Uterus (tissue), 3 donors: ENCODE measurements at regions not wholly inside any gene's neighbourhood (a gene's known extent, or its start where the extent isn't known, plus 50 kb on each side); places are given as distances from the start of the nearest gene placed in this dataset.
"Not testable (repeated sequence)": the region's sequence is repeated elsewhere in the genome, so short reads cannot be mapped to it uniquely, and the experiment has no call there.

Experiments
- DNase-seq, 2 donors: peaks; one replicate each; pipeline ENCODE4 v3.0.0-alpha.2; 2019 to 2020
- H3K27ac ChIP-seq, 2 donors: fragments of 200-600 bp; sonication (generic); 1 replicate in 1 of 2; 2 replicates in 1 of 2; pipeline ENCODE4 v1.5.1; 2016 to 2018
- H3K27me3 ChIP-seq, 2 donors: fragments of 200-600 bp; sonication (generic); one replicate each; pipeline ENCODE4 v1.5.1; 2018 to 2019; ENCODE audit warnings: control low read depth in 1 of 2
- H3K36me3 ChIP-seq, 2 donors: fragments of 200-600 bp; sonication (generic); one replicate each; pipeline ENCODE4 v1.5.1; 2019; ENCODE audit warnings: control low read depth in 1 of 2
- H3K4me1 ChIP-seq, 2 donors: fragments of 200-600 bp; sonication (generic); one replicate each; pipeline ENCODE4 v1.5.1; 2018 to 2019; ENCODE audit warnings: control low read depth in 1 of 2
- H3K4me3 ChIP-seq, 2 donors: fragments of 200-600 bp; sonication (generic); 1 replicate in 1 of 2; 2 replicates in 1 of 2; pipeline ENCODE4 v1.5.1; 2018 to 2019; ENCODE audit warnings: mild to moderate bottlenecking in 1 of 2
- H3K9me3 ChIP-seq, 2 donors: fragments of 200-600 bp; sonication (generic); one replicate each; pipeline ENCODE4 v1.5.1; 2019; ENCODE audit warnings: control low read depth in 1 of 2
- POLR2A ChIP-seq, 2 donors: fragments of 450-650 bp; IDR thresholded peaks; one replicate each; pipeline ENCODE4 v1.6.1; 2016; ENCODE audit warnings: antibody characterized with exemption in 2 of 2, mild to moderate bottlenecking in 1 of 2, moderate library complexity in 1 of 2
- intact Hi-C: fragments of 100-400 bp; cut with DNase I; formaldehyde crosslinking; loops from one replicate; pipeline ENCODE4 v1.15.1; 2023; ENCODE audit warnings: low total_unique reads
- TF ChIP-seq, protein P1 (sequence below), 4 experiments: fragments of 200-600 bp in 2 of 4; fragments of 450-650 bp in 2 of 4; sonication (generic) in 2 of 4; IDR thresholded peaks; one replicate each; pipeline ENCODE4 v1.5.1; 2016 to 2019; ENCODE audit warnings: antibody characterized with exemption in 4 of 4, mild to moderate bottlenecking in 2 of 4, moderate library complexity in 1 of 4
- donor health status: DM: yes; HTN: yes; CAD: no.

DNA sequence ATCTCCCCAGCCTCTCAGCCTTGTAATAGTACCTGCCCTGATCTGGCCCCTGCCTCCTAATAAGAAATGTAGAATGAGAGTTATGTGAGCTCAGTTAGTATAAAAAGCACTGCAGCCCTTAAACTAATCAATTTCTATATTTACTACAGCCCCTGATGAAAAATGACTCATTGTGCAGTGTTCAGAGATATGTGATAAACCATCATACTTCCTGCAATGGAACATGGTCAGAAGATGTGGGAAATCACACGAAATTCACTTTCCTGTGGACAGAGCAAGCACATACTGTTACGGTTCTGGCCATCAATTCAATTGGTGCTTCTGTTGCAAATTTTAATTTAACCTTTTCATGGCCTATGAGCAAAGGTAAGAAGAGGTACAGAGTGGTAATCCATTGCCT lies 176.8 kb upstream of the PDE4B start:
- TF ChIP-seq, protein P1, sequence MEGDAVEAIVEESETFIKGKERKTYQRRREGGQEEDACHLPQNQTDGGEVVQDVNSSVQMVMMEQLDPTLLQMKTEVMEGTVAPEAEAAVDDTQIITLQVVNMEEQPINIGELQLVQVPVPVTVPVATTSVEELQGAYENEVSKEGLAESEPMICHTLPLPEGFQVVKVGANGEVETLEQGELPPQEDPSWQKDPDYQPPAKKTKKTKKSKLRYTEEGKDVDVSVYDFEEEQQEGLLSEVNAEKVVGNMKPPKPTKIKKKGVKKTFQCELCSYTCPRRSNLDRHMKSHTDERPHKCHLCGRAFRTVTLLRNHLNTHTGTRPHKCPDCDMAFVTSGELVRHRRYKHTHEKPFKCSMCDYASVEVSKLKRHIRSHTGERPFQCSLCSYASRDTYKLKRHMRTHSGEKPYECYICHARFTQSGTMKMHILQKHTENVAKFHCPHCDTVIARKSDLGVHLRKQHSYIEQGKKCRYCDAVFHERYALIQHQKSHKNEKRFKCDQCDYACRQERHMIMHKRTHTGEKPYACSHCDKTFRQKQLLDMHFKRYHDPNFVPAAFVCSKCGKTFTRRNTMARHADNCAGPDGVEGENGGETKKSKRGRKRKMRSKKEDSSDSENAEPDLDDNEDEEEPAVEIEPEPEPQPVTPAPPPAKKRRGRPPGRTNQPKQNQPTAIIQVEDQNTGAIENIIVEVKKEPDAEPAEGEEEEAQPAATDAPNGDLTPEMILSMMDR (IDR thresholded peaks at IDR 0.05): no peak
- TF ChIP-seq POLR2A (IDR thresholded peaks at IDR 0.05): no peak
- H3K27ac ChIP-seq: no peak overlapping the region
- H3K27me3 ChIP-seq: no peaks in the 10 kb centered on the region
- no peak for DNase-seq
- H3K9me3 ChIP-seq: no peaks in the 10 kb centered on the region
- intact Hi-C loops: no loop called here
- no peaks in the 10 kb centered on the region for H3K4me1 ChIP-seq
- H3K4me3 ChIP-seq: no peak overlapping the region
- H3K36me3 ChIP-seq: no peaks in the 10 kb centered on the region

DNA sequence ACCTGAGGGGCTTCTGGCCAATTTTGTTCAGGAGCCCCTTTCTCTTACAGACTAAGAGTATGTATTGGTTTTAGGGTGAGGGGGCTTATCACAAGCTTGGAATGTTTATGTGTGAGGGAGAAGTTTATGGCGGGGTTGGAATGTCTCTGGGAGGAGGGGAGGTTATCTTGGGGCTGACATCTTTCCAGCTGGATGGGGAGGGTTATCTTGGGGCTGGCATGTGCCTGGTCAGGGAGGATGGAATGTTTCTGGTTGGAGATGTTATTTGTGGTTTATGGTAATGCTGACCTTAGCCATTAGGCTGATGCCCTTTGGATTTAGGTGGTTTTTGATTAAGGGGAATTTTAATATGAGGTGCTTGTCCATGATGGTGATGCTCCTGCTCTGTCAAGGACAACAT lies 171.0 kb upstream of the PDE4B start:
- H3K27me3 ChIP-seq, H3K4me1 ChIP-seq, H3K27ac ChIP-seq, DNase-seq, H3K36me3 ChIP-seq, intact Hi-C loops, H3K4me3 ChIP-seq, H3K9me3 ChIP-seq: not testable (repeated sequence)

DNA sequence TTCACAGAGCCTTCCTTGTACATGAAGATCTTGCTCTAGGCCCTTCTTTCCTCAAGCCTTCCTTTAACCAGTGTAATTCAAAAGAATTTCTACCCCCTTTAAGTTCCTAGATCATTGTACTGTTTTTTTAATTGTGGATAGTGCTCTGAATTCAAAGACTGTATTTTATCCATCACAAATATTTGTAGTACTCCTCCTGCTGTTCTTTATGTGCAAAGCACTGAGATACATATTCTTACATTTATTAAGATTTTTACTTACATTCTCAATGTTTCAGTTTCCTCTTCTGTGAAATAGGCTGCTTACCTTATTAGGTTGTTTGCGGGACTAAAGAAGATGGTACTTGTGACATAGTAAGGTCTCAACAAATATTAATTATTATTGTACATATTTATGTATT lies 168.8 kb upstream of the PDE4B start:
- Histone ChIP-seq H3K27ac (no peak overlapping the region), H3K4me3 (no peak overlapping the region), H3K9me3 (no peaks in the 10 kb centered on the region), H3K4me1 (no peaks in the 10 kb centered on the region), H3K36me3 (no peaks in the 10 kb centered on the region), H3K27me3 (no peaks in the 10 kb centered on the region)
- DNase-seq: no peak
- intact Hi-C loops: no loop called here
- no peak for TF ChIP-seq POLR2A (IDR thresholded peaks at IDR 0.05)

DNA sequence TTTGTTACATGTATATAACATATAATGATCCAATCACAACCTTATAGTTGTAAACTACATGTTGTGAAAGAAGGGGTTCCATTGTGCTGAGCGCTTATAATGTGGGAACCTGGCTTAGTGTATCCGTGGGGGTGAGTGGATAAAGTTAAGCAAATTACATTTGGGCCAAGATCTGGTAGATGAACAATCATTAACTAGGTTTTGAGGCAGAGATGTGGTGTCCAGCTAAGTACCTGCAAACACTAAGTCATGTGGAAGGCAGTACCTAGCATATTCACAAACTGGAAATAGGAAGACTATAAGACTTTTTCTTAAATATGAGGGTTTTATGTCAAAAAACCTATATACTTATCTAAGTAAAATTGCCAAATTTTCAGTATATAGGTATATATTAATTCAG lies 167.2 kb upstream of the PDE4B start:
- intact Hi-C loops: no loop called here

DNA sequence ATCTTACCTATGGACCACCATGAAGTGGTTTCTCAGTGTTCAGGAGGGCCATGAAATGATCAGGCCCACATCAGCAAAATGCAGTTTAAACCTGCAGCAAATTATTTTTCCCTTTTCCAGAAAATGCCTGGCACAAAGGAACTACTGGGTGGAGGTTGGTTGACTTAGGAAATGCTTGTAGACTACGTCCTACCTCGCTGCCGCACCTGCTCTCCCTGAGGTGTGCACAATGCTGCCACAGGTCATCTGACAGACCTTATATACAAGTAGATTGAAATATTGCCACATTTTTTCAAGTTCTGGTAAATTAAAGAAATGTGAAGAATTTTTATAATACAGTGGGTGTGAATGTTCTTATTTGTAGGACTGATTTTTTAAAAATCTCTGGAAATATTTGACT lies 166.7 kb upstream of the PDE4B start:
- intact Hi-C loops: no loop called here
- TF ChIP-seq, protein P1 (IDR thresholded peaks at IDR 0.05): no peak
- no peak for TF ChIP-seq POLR2A (IDR thresholded peaks at IDR 0.05)

More for the DNA sequence above, 167.2 kb upstream of the PDE4B start:
- Histone ChIP-seq H3K4me3 (no peak overlapping the region), H3K27me3 (no peaks in the 10 kb centered on the region), H3K36me3 (no peaks in the 10 kb centered on the region), H3K27ac (no peak overlapping the region), H3K9me3 (no peaks in the 10 kb centered on the region), H3K4me1 (no peaks in the 10 kb centered on the region)
- TF ChIP-seq POLR2A (IDR thresholded peaks at IDR 0.05): no peak
- TF ChIP-seq, protein P1 (IDR thresholded peaks at IDR 0.05): no peak
- no peak for DNase-seq

DNA sequence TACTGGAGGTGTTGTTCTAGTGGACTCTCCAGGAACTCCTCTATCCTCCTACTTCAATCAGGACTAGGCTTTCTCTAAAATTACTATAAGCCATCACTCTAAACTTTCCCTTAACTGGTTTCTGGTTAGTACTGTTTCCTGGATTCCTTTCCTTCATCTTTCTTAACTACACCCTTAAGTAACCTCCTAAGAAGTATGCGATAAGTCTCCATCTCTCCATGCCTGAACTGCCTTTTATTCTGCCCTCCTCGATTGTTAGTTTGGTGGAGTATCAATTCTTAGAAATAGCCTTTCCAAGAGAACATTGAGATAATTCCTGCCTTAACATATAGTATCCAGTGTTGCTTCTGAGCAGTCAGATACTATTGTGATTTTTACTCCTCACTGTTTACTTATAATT lies 162.9 kb upstream of the PDE4B start:
- Histone ChIP-seq H3K4me3 (no peak overlapping the region), H3K36me3 (no peaks in the 10 kb centered on the region), H3K27ac (no peak overlapping the region), H3K4me1 (no peaks in the 10 kb centered on the region), H3K9me3 (no peaks in the 10 kb centered on the region), H3K27me3 (no peaks in the 10 kb centered on the region)
- no peak for TF ChIP-seq POLR2A (IDR thresholded peaks at IDR 0.05)
- intact Hi-C loops: no loop called here
- DNase-seq: no peak

More for the DNA sequence above, 166.7 kb upstream of the PDE4B start:
- Histone ChIP-seq H3K4me1 (no peaks in the 10 kb centered on the region), H3K36me3 (no peaks in the 10 kb centered on the region), H3K27me3 (no peaks in the 10 kb centered on the region), H3K9me3 (no peaks in the 10 kb centered on the region), H3K4me3 (no peak overlapping the region), H3K27ac (no peak overlapping the region)
- no peak for DNase-seq

DNA sequence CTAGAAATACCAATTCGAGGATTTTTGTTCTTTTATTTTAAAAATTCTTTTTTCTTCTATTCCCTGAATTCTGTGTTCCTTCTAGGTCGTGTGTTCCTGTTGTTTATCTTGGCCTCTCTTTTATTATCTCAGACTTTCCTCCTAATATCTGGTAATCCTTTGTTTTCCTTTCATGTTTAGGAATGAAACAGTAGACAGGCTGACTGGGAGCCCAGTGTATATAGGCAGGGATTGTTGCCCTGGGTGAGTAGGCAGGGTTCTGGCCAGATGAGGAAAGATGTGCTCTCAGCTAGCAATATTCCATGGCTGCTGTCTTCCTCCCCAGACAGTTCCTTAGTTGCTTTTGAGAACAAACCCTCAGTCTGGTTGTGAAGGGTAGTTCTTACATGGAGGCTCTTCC lies 161.8 kb upstream of the PDE4B start:
- TF ChIP-seq, protein P1 (IDR thresholded peaks at IDR 0.05): no peak
- no peak for TF ChIP-seq POLR2A (IDR thresholded peaks at IDR 0.05)
- H3K27ac ChIP-seq: no peak overlapping the region
- H3K4me1 ChIP-seq: no peaks in the 10 kb centered on the region
- H3K9me3 ChIP-seq: no peaks in the 10 kb centered on the region
- no peaks in the 10 kb centered on the region for H3K27me3 ChIP-seq
- intact Hi-C loops: no loop called here
- H3K36me3 ChIP-seq: no peaks in the 10 kb centered on the region
- no peak overlapping the region for H3K4me3 ChIP-seq
- no peak for DNase-seq
